Calu3 (cell line): ENCODE measurements at regions not wholly inside any gene's neighbourhood (a gene's known extent, or its start where the extent isn't known, plus 50 kb on each side); places are given as distances from the start of the nearest gene placed in this dataset.

Source experiments
- BruUV-seq: library from RNA; stranded (reverse); fragments of 400-500 nt; replicated peaks from 2 replicates; lab custom pipeline; 2021; lab: Mats Ljungman, UMichigan
- CTCF ChIA-PET: fragments of 300-600 bp; sonication (Branson Sonifier 250); formaldehyde crosslinking; loops from one replicate; lab custom pipeline; 2022; ENCODE audit warnings: antibody characterized with exemption; lab: Charles Lee
- DNase-seq: peaks from one replicate; pipeline ENCODE4 v3.0.0; 2022
- H3K27ac Mint-ChIP-seq: one replicate; pipeline ENCODE4 v1.8.0; 2022; ENCODE audit warnings: mixed read lengths; ENCODE audit not compliant: unreplicated experiment
- H3K27me3 Mint-ChIP-seq: one replicate; pipeline ENCODE4 v1.8.0; 2022; ENCODE audit warnings: mixed read lengths; ENCODE audit not compliant: unreplicated experiment
- H3K36me3 Mint-ChIP-seq: one replicate; pipeline ENCODE4 v1.8.0; 2022; ENCODE audit warnings: mild to moderate bottlenecking, moderate library complexity, mixed read lengths; ENCODE audit not compliant: insufficient read depth, unreplicated experiment
- H3K4me1 Mint-ChIP-seq: one replicate; pipeline ENCODE4 v1.8.0; 2022; ENCODE audit warnings: mild to moderate bottlenecking, low read depth, mixed read lengths; ENCODE audit not compliant: unreplicated experiment
- H3K4me3 Mint-ChIP-seq: one replicate; pipeline ENCODE4 v1.8.0; 2022; ENCODE audit warnings: mild to moderate bottlenecking, low read depth, moderate library complexity, mixed read lengths; ENCODE audit not compliant: unreplicated experiment
- H3K9me3 Mint-ChIP-seq: one replicate; pipeline ENCODE4 v1.8.0; 2022; ENCODE audit warnings: low read depth, mixed read lengths; ENCODE audit not compliant: unreplicated experiment
- CTCF ChIP-seq: fragments of 200-600 bp; IDR thresholded peaks from one replicate; pipeline ENCODE4 v1.8.0; 2022; ENCODE audit warnings: antibody characterized with exemption; ENCODE audit not compliant: unreplicated experiment
- intact Hi-C: fragments of 100-400 bp; cut with micrococcal nuclease; formaldehyde crosslinking; loops from one replicate; pipeline ENCODE4 v1.10.0; 2022; ENCODE audit not compliant: unreplicated experiment

- H3K27ac Mint-ChIP-seq, result no peak overlapping the region
- TF ChIP-seq CTCF, result no peak
- no TSS peak for BruUV-seq
- intact Hi-C loops, result loop anchor here (10.0 kb wide), 1 partner anchor 220 kb away; no protein-coding TSS in a partner anchor
- H3K36me3 Mint-ChIP-seq, result peaks cover 4% of the 10 kb centered on the region
- peaks cover 8% of the 10 kb centered on the region for H3K4me1 Mint-ChIP-seq
- no peak for DNase-seq
- H3K9me3 Mint-ChIP-seq, result no peaks in the 10 kb centered on the region
- H3K27me3 Mint-ChIP-seq, result no peaks in the 10 kb centered on the region
- CTCF ChIA-PET, result no interaction called here
- H3K4me3 Mint-ChIP-seq, result no peak overlapping the region
Measured at GRCh38 chr13:33934951-33935371, 117.0 kb downstream of the RFC3 start.

GRCh38 chr13:33935969-33936368 is 118.0 kb downstream of the RFC3 start:
- H3K9me3 Mint-ChIP-seq, result no peaks in the 10 kb centered on the region
- H3K4me1 Mint-ChIP-seq, result peaks cover 8% of the 10 kb centered on the region
- peaks cover 4% of the 10 kb centered on the region for H3K36me3 Mint-ChIP-seq
- TF ChIP-seq CTCF, result no peak
- CTCF ChIA-PET, result interaction anchor here (0.5 kb wide), 1 partner anchor 928 kb away, joined by 3 read pairs; no protein-coding TSS in a partner anchor
- H3K4me3 Mint-ChIP-seq, result no peak overlapping the region
- no peak for DNase-seq
- no peaks in the 10 kb centered on the region for H3K27me3 Mint-ChIP-seq
- BruUV-seq, result no TSS peak
- intact Hi-C loops, result loop anchor here (10.0 kb wide), 1 partner anchor 219 kb away; no protein-coding TSS in a partner anchor
- peak overlapping the region; percentile 10 for H3K27ac Mint-ChIP-seq

GRCh38 chr13:33937373-33938098 is 119.6 kb downstream of the RFC3 start:
- intact Hi-C loops, result loop anchor here (10.0 kb wide), 1 partner anchor 217 kb away; no protein-coding TSS in a partner anchor
- CTCF ChIA-PET, result interaction anchor here (0.6 to 0.7 kb wide), 3 partner anchors 119 to 1015 kb away, joined by 3 to 7 read pairs (median 4); no protein-coding TSS in a partner anchor
- no peak for TF ChIP-seq CTCF

GRCh38 chr13:33940256-33940655 is 122.3 kb downstream of the RFC3 start:
- no peaks in the 10 kb centered on the region for H3K4me1 Mint-ChIP-seq
- H3K27ac Mint-ChIP-seq, result no peak overlapping the region
- DNase-seq, result no peak
- no peaks in the 10 kb centered on the region for H3K27me3 Mint-ChIP-seq
- BruUV-seq, result no TSS peak
- H3K36me3 Mint-ChIP-seq, result peaks cover 4% of the 10 kb centered on the region
- CTCF ChIA-PET, result no interaction called here
- TF ChIP-seq CTCF, result no peak
- intact Hi-C loops, result no loop called here
- no peaks in the 10 kb centered on the region for H3K9me3 Mint-ChIP-seq
- H3K4me3 Mint-ChIP-seq, result no peak overlapping the region

More at GRCh38 chr13:33937373-33938098, 119.6 kb downstream of the RFC3 start:
- H3K27ac Mint-ChIP-seq, result peak overlapping the region; percentile 83
- no peak overlapping the region for H3K4me3 Mint-ChIP-seq
- H3K4me1 Mint-ChIP-seq, result peaks cover 8% of the 10 kb centered on the region
- peaks cover 4% of the 10 kb centered on the region for H3K36me3 Mint-ChIP-seq
- DNase-seq, result peak; percentile 53
- BruUV-seq, result no TSS peak
- no peaks in the 10 kb centered on the region for H3K27me3 Mint-ChIP-seq
- no peaks in the 10 kb centered on the region for H3K9me3 Mint-ChIP-seq
